T-helper 9 cell (primary cell): ENCODE measurements at regions not wholly inside any gene's neighbourhood (a gene's known extent, or its start where the extent isn't known, plus 50 kb on each side); places are given as distances from the start of the nearest gene placed in this dataset.

Source experiments
- DNase-seq: peaks from one replicate; pipeline ENCODE4 v3.0.0-alpha.2; 2020

DNA sequence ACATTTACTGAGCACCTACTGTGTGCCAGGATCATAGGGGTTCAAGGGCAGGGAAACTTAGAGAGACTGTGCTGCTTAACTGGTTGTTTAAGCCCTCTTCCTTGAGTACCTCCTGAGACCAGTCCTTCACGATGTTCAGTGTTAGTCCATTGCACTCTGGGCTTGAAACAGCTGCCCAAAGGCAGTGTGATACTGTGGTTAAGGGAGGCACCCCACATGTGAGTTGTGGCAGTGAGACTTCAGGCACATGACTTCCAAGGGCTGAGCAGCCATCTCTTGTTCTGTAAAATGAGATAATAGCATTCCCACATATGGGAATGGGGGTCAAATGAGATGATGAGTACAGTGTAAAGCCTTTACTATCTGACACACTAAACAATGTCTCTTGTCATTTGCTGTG is 75.1 kb downstream of the LINGO1 start:
- DNase-seq: no peak

- DNase-seq: no peak
These were observed 75.6 kb downstream of the LINGO1 start for GRCh38 chr15:77557144-77557543.

- no peak for DNase-seq
These were observed 76.1 kb downstream of the LINGO1 start for GRCh38 chr15:77556622-77557021.

DNA sequence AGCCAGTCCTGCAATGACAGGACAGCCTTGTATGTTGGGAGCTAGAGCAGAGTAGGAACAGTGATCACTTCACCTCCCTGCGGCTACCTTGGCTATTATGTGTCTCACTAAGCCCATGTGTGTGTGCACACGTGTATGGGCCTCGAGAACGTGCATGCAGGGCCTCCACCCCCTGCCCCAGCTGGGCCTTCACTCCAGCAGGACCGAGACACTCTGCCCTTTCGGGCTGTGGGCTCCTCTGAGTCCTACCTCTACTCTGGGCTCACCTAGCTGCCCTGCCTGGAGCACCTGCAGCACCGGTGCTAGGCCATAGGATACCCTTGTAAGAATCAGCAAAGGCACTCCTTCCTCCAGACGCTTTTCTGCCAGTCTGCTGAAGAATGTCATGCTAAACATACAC is 77.5 kb downstream of the LINGO1 start:
- no peak for DNase-seq

DNA sequence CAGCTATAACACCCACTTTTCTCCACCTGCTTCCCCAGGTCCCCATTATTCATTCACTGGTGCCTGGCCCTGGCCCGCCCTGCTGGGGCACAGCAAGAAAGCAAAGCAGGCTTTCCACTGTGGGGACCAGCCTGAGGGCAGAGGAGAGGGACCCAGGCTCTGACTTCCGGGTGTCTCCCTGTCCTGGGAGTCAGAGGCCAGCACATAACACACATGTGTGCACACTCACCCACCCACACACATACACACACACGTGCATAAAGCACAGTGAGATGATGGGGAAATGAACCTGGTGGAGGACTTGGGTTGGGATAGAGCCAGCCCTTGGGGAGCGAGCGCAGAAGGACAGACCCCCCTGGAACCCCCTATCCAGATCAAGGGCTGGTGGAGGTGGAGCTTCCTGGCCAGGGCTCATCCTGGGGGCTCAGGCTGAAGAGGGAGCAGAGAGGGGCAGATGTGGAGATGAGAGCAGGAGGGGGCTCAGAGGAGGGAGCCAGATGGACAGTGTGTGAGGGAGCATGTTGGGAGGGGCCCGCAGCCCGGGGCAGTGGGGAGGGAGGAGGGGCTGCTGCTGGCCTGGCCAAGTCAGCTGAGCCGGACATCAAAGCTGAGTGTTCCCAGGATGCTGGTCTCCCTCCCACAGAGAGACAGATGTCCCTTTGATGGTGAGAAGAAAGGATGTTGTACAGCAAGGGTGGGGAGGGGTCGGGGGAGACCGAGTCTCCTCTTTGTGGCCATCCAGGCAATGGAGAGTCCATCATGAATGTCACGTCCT is 78.2 kb downstream of the LINGO1 start:
- no peak for DNase-seq

DNA sequence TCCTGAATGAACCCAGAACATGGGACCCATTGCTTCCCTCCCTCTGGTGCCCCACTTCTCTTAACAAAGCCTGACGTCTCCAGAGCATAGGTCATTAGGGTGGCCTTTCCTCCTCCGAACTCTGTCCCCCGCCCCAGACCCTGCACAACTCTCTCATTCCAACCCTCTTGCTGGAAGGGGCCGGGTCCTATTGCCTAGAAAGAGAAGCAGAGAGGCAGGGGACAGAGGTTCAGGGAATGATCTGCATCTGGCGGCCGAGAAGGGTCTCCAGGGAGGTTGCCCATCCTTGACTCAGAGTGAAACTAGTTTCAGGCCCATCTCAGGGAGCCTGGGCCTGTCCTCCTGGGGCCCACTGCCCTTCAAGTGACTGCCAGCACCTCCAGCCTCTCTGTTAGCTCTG is 79.0 kb downstream of the LINGO1 start:
- DNase-seq: no peak

DNA sequence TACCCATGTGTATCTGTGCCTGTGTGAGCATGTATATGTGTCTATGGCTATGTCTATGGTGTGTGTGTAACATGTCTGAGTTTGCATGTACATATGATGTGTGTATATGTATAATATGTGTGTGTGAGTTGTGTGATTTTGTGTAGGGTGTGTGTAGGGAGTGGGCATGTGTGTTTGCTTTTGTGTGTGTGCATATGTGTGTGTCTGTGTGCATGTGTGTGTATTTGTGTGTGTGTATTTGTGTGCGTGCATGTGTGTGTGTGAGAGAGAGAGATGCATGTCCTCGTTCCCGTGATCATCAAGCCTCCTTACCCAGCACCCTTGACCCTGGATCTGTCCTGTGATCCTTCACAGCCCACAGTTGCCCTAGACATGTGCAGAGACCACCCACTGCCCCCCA is 79.5 kb downstream of the LINGO1 start:
- DNase-seq: no peak

DNA sequence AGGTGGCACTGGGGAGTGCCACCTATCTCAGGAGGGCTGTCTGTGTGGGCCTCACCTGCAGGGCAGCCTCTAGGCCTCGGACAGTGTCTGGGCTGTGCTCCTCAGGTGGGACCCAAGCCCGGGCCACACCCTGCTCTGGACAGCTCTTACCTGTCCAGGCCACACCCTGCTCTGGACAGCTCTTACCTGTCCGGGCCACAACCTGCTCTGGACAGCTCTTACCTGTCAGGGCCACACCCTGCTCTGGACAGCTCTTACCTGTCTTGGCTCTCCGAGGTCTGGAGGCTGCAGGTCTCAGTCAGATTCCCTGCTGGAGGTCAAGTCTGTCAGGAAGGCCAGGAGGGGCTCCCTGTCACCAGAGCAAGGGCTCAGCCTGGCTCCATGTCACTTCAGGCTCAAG is 80.6 kb downstream of the LINGO1 start:
- DNase-seq: no peak

DNA sequence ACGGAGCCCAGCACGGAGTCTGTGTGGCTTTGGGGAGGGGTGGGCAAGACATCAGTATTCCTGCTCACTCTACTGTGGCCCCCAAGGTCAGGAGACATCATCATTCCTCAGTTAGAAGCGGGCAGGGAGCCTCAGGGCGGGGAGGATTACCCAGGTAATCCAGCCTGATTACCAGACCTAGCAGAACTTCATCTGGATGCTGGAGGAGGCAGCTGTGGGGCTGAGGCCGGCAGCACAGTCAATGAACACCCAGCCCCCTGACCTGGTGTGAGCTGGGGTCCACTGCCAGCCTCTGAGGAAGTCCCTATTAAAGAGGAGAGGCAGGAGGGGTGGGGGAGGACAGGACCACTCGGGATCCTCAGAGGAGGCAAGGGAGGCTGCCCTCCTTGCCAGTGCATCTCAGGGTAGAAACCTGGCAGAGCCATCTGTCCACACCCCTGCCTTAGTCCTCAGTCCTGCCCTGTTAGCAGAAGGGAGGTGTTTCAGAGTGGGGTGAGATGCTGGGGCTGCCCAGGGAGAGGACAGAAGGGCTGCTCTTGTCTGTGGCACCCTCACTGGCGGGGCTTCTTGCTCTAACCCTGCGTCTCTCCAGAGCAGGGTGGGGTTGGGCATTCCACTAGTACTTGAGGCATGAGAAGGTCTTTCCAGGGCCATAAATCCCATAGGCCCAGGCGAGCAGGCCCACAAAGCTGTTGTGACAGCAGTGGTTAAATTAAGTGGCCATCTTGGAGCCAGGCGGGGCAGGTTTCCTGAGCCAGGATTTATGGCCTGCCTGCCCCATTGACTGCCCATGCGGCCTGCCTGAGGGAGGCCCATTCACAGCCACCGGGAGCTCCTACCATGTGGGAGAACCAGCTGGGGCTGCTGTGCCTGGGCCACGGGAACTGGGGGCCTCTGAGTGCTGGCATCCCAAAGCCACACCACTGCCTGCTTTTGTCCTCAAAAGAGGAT is 82.1 kb downstream of the LINGO1 start:
- DNase-seq: no peak

GRCh38 chr15:77549576-77550288 is 83.0 kb downstream of the LINGO1 start:
- DNase-seq: no peak

DNA sequence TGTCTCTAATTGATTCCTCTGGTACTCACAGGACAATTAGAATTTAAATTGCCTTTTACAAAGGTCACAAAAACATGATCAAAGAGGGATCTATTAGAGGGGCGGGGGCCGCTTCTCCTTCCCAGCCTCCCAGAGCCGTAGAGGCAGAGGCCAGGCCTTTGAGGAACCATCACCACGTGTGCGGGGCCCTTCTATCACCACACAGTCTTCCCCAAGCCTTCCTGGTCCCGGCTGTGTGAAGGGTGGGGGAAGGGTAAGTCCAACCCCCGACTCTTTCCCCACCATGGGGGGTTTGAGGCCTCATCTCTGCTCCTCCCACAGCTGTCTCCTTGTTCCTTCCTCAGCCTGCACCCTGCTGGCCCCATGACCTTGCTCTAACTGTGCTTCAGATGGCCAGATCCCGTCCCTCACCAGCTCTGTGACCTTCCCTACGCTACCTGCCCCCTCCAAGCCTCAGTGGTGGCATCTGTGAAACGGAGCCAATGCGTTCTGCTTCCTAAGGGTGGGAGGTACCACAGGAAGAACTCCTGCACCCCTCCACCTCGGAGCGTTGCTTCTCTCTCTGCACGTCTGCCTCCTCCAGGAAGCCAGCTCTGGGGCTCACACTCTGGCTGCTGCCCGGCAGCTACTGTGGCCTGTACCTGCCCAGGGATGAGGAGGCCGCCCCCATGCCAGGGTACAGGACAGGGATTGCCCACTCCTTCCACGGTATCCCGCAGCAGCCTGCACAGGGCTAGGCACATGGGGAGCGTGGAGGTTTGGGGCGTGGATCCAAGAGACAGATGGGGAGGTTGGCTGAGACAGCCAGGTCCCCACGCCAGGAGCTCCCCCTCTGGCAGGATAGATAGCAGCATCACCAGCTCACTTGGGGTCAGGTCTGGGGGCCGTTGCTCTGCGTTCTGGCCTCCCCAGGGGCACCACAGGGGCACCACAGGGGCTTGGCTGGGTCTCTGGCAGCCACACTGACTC is 83.8 kb downstream of the LINGO1 start:
- no peak for DNase-seq

DNA sequence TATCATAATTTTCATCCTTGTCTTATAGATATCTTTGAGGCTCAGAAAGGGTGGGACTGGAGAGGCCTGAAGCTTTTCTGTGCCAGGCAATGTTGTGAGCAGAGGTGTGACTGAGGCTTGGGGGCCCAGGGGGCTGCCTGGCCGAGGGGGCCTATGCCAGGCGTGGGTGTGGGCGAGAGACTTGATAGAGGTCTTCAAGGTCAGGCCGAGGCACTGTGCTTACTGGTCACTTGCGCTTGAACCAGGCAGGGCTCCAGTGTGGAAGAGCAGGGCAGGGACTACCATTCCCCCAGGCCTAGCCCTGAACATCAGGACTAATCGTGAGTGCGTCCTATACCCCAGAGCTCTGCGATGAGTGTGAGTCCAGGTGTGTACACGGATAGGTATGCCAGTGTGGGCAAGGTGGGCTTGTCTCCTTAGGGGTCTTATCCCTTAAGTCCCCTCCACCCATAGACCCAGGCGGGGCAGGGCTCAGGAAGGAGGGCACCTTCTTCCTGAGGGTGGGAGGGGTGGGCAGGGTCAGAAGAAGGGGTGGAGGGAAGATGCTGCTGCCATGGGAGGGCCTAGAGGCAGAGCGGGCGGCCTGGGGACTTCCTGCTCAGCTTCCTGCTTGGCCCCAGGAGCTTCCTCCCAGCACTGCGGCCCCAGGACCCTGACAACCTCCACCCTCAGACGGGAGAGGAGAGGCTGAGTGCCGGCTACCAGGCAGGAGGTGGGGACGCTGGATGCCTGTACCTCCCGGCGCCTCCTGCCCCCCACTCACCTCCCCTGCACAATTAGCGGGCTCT is 84.7 kb downstream of the LINGO1 start:
- no peak for DNase-seq

DNA sequence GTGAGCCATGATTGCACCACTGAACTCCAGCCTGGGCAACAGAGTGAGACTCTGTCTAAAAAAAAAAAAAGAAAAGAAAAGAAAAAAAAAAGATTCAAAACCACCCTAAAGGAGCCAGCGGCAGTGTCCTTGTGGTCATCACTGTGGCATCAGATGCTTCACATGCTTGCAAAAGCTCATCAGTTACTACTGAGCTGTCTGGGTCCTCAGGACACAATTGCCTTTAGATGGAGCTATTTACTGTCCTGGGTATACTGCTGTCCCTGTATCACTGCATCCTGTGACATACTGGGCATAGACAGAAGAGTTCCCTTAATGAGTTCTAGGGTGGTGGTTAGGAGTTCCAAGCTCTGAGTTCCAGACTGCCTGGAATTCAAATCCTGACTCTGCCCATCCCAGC is 85.8 kb downstream of the LINGO1 start:
- no peak for DNase-seq

DNA sequence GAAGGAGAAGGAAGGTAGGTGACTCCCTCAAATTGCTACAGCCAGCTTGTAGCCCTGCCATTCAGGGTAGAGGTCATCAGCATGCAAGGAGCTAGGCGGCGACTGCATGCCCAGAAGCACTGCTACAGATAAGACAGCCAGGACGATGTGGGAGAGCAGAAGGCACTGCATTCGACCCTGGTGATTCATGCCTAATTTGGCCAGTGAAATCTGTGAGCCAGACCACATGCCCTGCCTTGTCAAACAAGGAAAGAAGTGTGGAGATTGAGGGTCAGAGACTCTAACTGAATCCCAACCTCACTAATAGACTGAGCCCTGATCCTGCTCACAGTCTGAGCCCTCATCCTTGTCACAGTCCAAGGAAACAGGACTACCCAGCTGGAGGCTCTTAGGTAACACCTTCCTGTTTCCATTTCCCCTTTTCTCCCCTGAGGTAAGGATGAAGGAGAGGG is 86.6 kb downstream of the LINGO1 start:
- DNase-seq: no peak

GRCh38 chr15:77545058-77545457 is 87.7 kb downstream of the LINGO1 start:
- no peak for DNase-seq

- DNase-seq: no peak
These were observed 88.5 kb downstream of the LINGO1 start for GRCh38 chr15:77544162-77544561.

GRCh38 chr15:77543159-77543882 is 89.4 kb downstream of the LINGO1 start:
- DNase-seq: peak; percentile 63

DNA sequence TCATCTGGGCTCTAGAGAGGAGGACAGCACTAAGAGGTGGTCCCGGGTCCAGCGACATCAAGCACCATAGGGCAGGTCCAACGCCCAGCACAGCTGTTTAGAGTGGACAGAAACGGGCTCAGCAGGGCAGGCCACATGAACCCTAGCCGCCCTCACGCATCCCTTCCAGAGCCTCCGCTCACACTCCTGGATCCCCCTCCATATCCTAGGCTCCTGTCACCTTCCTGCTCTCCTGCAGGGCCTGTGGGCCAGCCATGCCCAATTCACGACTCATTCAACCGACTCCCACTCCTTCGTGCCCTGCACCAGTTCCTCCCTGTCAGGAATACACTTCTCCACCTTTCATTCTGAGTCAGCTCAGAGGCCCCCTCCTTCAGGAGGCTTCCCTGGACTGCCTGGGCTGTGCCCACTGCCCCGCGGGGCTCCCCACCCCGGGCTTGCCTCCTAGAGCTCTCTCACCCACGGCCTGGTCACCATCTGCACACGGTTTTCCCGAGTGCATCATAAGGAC is 90.2 kb downstream of the LINGO1 start:
- DNase-seq: no peak

DNA sequence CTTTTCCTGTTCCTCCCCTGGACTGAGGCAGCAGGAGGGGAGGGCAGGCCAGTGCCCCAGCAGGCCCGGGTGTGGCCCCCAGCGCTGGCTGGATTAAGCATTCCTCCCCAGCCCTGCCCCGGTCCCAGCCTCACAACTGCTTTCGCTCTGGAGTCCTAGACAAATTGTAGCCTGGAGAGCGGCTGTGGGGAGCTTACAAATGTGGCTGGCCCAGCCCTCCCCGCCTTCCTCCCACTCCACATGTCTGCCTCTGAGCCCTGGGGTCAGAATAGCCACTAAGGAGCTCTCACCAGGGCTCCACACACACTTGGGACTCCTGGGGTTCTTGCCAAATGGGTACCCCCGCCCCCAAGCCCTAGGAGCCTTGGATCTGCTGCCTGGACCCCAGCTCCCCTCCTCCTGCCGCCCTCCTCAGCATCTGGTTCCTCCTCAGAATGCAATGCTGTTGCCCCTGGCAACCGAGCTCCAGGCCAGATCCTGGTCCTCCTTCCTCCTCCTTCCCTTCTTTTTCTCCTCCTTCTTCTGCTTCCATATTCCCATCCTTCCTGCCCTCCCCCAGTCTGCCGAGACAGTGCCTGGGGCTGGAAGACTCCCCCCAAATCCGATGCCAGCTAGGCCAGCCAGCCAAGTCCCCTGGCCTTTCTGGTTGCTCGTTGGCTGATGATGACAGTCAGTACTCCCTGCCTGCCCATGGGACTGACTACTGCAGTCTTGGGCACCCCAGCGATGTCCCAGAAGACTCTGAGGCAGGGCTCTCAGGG is 91.1 kb downstream of the LINGO1 start:
- no peak for DNase-seq
